ENCODE measurements at regions not wholly inside any gene's neighbourhood (a gene's known extent, or its start where the extent isn't known, plus 50 kb on each side); places are given as distances from the start of the nearest gene placed in this dataset.

GRCh38 chrX:21056622-21057021 lies 317.6 kb upstream of the CNKSR2 start:
- DNase-seq, result no peak

DNA sequence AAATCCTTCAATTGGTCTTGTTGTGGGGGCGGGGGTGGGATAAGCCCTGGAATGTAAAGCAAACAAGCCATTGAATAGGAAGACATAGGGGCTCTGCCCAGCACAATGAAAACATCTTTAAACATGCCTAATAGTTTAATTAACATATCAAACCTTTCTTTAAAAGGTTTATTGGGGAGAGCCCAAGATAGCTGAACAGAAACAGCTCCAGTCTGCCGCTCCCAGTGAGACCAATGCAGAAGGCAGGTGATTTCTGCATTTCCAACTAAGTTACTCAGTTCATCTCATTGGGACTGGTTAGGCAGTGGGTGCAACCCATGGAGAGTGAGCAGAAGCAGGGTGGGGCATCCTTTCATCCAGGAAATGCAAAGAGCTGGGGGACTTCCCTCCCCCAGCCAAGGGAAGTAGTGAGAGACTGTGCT lies 327.2 kb upstream of the CNKSR2 start:
- no peak for DNase-seq

- DNase-seq, result no peak
These were observed 359.9 kb upstream of the CNKSR2 start for GRCh38 chrX:21014326-21014725.

- DNase-seq, result no peak
These were observed 369.4 kb upstream of the CNKSR2 start for GRCh38 chrX:21004835-21005234.

GRCh38 chrX:20995829-20996228 lies 378.4 kb upstream of the CNKSR2 start:
- DNase-seq, result no peak

GRCh38 chrX:20989361-20989760 lies 384.9 kb upstream of the CNKSR2 start:
- no peak for DNase-seq

DNA sequence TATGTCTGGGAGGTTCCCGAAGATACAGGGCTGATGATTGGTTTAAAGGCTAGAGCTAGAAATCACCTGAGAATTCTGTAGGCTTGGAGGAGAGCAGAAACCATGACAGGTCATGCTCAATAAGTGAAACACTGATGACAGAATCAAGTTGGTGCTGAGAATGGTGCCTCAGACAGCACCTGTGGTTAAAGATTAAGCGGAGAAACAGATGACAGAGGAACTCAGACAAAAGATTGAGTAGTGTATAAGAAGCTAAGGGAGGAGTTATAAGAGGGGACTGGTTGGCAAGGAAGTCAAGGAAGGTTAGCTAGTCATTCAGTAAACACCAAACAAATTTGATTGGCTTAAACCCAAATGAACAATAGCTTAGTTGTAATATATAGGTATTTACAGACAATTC lies 385.4 kb upstream of the CNKSR2 start:
- DNase-seq, result no peak

DNA sequence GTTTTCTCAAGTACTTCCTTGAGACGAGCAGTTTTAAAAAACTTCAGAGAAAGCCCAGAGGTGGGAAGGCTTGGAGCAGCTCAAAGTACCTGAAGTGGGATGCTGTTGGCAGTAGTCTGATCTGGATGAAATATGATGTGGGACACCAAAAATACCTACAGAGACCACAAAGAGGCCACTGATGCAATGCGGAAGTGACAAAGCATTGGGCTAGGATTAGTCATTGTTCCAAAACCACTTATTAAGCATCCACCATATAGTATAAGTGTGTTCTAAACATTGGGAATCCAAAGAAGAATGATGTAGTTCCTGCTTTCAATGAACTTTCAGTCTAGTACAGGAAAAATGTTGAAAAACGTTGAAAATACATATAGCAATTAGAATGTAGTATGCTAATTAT lies 386.1 kb upstream of the CNKSR2 start:
- DNase-seq, result no peak

- no peak for DNase-seq
These were observed 393.8 kb upstream of the CNKSR2 start for GRCh38 chrX:20980426-20980825.

DNA sequence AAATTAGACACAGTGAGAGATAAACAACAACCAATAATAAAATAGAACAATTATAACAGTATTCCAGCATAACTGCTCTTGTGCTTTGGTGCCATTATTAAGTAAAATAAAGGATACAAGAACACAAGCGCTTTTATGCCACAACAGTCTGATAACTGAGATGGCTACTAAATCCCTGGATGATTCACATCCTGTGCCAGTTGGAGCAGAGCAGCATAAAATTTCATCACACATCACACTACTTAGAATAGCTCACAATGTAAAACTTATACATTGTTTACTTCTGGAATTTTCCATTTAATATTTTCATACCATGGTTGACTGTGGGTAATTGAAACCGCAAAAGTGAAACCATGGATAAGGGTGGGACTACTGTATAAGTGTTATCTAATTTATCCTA lies 399.9 kb upstream of the CNKSR2 start:
- no peak for DNase-seq

DNA sequence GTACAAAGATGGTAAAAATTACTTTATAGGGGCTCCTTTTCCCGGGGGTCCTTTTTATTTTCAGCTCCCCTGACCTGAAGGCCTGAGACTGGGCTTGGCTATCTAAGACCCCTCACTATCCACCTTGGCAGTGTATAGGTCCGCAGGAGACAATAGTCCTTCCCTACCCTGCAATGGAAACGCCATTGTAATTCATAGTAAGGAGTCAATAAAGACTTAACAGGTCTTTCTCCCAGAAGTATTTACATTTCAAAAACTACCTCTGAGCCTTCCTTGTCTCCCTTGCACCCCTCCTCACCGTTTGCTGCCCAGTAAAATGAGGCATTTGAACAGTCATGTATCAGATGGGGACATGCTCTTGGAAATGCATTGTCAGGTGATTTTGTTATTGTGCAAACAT lies 401.2 kb upstream of the CNKSR2 start:
- no peak for DNase-seq

DNA sequence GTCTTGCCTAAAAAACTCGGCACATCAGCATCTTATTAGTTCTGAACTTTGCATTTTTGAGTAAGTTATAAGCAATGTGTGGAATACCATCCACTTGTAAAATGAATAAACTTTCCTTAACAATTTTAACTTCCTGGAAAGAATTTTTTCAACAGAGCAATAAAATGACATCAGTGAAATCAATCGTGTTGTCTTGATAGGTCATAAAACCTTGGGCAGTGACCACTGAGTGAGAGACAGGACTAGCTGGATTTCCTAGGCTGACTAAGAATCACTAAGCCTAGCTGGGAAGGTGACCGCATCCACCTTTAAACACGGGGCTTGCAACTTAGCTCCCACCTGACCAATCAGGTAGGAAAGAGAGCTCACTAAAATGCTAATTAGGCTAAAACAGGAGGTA lies 403.0 kb upstream of the CNKSR2 start:
- no peak for DNase-seq

DNA sequence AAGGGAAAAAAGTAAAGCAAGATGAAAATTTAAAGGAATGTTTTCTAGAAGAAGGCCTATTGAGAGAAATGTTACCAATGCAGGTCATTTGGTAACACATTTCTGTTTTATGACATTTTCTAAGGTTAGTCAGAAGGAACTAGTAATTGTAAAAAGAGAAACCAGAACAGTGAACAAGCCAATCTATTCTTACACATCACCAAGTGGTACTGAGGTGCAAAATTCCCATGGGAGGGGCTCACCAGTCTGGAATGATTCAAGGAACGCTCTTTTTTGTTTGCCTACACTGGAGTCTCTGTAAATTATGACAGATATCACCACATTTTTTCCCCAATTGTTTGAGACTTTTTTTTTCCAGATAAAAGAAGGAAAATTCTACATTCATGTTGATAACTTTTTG lies 404.7 kb upstream of the CNKSR2 start:
- DNase-seq, result no peak

- no peak for DNase-seq
These were observed 405.2 kb upstream of the CNKSR2 start for GRCh38 chrX:20968996-20969395.

GRCh38 chrX:20967725-20968124 lies 406.5 kb upstream of the CNKSR2 start:
- no peak for DNase-seq

- no peak for DNase-seq
These were observed 408.8 kb upstream of the CNKSR2 start for GRCh38 chrX:20965270-20966044.

GRCh38 chrX:20954014-20954413 lies 420.2 kb upstream of the CNKSR2 start:
- no peak for DNase-seq

DNA sequence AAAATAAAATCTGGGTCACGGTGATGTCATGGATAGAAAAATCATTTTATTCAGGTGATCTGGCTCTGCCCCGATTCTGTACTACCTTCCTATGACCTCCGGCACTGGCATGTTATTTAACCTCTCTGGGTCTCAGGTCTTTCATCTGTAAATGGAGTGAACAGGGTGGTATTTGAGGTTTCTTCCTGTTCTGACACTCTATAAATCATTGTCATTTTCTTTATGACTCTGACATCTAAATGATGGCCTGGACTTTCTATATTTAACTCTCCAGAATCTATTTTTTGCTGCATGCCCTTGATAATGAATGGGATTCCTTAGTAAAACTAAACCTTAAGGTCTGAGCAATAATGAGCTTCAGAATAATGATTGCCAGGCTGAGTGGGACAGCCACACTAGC lies 422.0 kb upstream of the CNKSR2 start:
- no peak for DNase-seq

DNA sequence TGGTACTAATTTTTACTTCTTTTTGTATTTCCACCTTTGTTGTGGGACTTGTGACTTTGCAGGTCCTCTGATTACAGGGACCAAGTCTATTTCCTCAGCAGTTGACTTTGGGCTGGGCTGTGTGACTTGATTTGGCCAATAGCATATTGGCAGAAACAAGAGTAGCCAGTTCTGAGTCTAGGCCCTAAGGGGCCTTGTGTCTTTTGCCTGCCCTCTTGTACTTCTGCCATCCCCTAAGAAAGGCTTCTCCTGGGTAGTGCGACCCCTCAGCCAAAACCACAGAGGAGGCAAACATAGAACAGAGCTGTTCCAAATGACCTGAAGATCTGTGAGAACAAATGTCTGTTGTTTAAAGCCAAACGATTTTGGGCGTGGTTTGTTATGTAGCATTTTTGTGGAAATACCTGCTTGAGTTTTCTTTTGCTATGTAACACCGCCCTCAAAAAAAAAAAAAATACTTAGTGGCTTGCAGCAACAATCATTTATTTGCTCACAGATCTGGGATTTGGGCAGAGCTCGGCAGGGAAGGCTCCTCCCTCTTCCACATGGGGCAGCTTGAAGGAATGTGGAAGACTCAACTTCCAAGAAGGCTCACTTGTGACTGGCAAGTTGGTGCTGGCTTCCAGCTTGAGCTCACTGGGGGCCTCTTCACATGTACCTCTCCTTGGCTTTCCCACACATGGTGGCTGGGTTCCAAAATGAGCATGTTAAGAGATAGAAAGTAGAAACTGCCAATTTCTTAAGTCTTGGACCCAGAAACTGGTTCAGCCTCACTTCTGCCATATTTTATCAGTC lies 423.0 kb upstream of the CNKSR2 start:
- no peak for DNase-seq

- no peak for DNase-seq
These were observed 426.8 kb upstream of the CNKSR2 start for GRCh38 chrX:20947411-20947912.

GRCh38 chrX:20913760-20914159 lies 460.5 kb upstream of the CNKSR2 start:
- DNase-seq, result no peak

- no peak for DNase-seq
These were observed 467.6 kb upstream of the CNKSR2 start for GRCh38 chrX:20906571-20906970.

DNA sequence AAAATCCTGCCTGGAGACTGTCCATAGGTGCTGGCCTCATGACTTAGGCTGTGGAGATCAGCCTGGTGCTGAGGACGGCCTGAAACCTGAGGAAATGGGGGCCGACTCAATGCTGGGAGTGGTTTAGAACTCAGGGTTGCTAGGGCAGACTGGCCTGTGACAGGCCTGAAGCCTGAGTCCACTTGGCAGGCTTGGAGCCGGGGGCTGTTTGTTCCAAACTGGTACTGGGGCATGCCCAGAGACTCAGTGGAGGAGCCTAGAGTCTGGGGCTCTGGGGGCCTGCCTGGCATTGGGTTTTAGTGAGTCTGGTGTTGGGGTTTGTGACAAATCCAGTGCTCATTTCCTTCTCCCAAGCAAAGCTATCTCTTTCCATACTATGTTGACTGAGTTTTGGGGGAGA lies 489.7 kb upstream of the CNKSR2 start:
- DNase-seq, result no peak

GRCh38 chrX:20863649-20864048 lies 510.6 kb upstream of the CNKSR2 start:
- DNase-seq, result no peak
